ENCODE measurements at regions not wholly inside any gene's neighbourhood (a gene's known extent, or its start where the extent isn't known, plus 50 kb on each side); places are given as distances from the start of the nearest gene placed in this dataset.
A peak's percentile ranks its signal among the peaks of the same experiment; 100 is the strongest.

GRCh38 chr18:70422391-70422965 is 133.6 kb downstream of the SOCS6 start:
- H3K4me1 ChIP-seq = peaks cover 37% of the 10 kb centered on the region
- peak overlapping the region; percentile 33 for H3K27ac ChIP-seq
- WGBS = 67% methylated on average over 1 of the region's 1 CpG

GRCh38 chr18:70421471-70422390 is 132.9 kb downstream of the SOCS6 start:
- peak in 1 of 2 donors; percentile 82 for DNase-seq (ENCODE audit: low spot score in 2 of 2)
- Histone ChIP-seq H3K4me1 (peaks cover 37% of the 10 kb centered on the region), H3K36me3 (no peaks in the 10 kb centered on the region), H3K4me3 (no peak overlapping the region), H3K9me3 (no peaks in the 10 kb centered on the region), H3K27ac (peak overlapping the region; percentile 60), H3K27me3 (no peaks in the 10 kb centered on the region)
- peak in 2 of 3 donors; percentile 34 to 44 for TF ChIP-seq POLR2AphosphoS5 (IDR thresholded peaks at IDR 0.05)
- TF ChIP-seq POLR2A (IDR thresholded peaks at IDR 0.05) = no peak
- 66% methylated on average over 8 of the region's 8 CpGs for WGBS

More at GRCh38 chr18:70422391-70422965, 133.6 kb downstream of the SOCS6 start:
- Histone ChIP-seq H3K27me3 (no peaks in the 10 kb centered on the region), H3K36me3 (no peaks in the 10 kb centered on the region), H3K4me3 (no peak overlapping the region), H3K9me3 (no peaks in the 10 kb centered on the region)
- DNase-seq (ENCODE audit: low spot score in 2 of 2) = no peak
- TF ChIP-seq CTCF (IDR thresholded peaks at IDR 0.05) (no peak), POLR2A (IDR thresholded peaks at IDR 0.05) (no peak), POLR2AphosphoS5 (IDR thresholded peaks at IDR 0.05) (no peak), EP300 (IDR thresholded peaks at IDR 0.05) (no peak)

DNA sequence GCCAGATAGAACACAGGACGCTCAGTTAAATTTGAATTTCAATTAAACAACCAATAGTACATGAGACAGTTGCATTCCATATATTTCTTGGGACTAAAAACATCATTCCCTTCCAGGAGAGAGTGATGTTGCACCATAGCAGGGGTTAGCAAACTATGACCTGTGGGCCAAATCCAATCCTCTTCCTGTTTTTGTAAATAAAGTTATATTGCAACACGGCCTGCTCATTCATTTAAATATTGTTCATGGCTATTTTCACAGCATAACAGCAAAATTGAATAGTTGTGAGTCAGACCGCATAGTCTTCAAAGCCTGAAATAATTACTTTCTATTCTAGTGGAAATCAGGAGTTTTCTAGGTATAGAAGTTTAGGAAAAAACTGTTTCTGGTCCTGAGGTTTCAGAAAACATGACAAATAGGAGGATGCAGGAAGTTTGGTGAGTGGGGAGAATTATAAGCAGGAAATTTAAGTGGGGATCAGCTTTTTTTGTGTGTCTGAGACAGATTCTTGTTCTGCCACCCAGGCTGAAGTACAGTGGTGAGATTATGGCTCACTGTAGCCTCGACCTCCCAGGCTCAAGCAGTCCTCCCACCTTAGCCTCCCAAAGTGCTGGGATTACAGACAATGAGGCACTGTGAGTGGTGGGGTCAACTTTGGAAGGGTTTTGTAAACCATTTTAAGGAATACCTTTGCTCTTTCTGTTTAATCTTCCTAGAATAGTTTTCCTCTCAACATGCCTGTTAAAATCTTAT is 131.5 kb downstream of the SOCS6 start:
- TF ChIP-seq POLR2A (IDR thresholded peaks at IDR 0.05) (no peak), CTCF (IDR thresholded peaks at IDR 0.05) (no peak), POLR2AphosphoS5 (IDR thresholded peaks at IDR 0.05) (no peak), EP300 (IDR thresholded peaks at IDR 0.05) (no peak)
- Histone ChIP-seq H3K27ac (no peak overlapping the region), H3K27me3 (no peaks in the 10 kb centered on the region), H3K4me1 (peaks cover 37% of the 10 kb centered on the region), H3K36me3 (no peaks in the 10 kb centered on the region), H3K9me3 (no peaks in the 10 kb centered on the region), H3K4me3 (no peak overlapping the region)
- no peak for DNase-seq (ENCODE audit: low spot score in 2 of 2)
- 69% methylated on average over 4 of the region's 4 CpGs for WGBS

DNA sequence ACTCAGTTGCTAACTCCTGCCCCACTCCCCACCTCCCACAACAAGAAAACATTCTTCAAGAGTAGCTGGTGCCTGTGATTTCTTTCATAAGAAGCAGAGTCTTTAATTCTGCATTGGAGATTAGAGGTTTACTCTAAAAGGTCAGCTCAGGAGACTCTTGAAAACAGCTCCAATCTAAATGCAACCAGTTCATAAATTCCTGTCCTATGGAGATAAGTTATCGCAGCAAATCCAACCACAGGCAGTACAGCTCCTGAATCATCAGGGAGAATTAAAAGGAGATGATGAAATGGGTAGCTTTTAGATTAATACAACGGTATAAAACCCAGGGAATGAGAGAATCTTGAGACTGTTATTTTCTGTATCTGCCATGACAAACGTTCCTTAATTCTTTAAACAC is 130.7 kb downstream of the SOCS6 start:
- no peak for DNase-seq (ENCODE audit: low spot score in 2 of 2)
- Histone ChIP-seq H3K27me3 (no peaks in the 10 kb centered on the region), H3K9me3 (no peaks in the 10 kb centered on the region), H3K4me1 (peaks cover 36% of the 10 kb centered on the region), H3K4me3 (no peak overlapping the region), H3K36me3 (no peaks in the 10 kb centered on the region), H3K27ac (no peak overlapping the region)
- 76% methylated on average over 3 of the region's 3 CpGs for WGBS
- TF ChIP-seq EP300 (IDR thresholded peaks at IDR 0.05) = no peak
- no peak for TF ChIP-seq CTCF (IDR thresholded peaks at IDR 0.05)
- no peak for TF ChIP-seq POLR2AphosphoS5 (IDR thresholded peaks at IDR 0.05)
- TF ChIP-seq POLR2A (IDR thresholded peaks at IDR 0.05) = no peak

- WGBS = 83% methylated on average over 12 of the region's 12 CpGs
- TF ChIP-seq POLR2AphosphoS5 (IDR thresholded peaks at IDR 0.05) = no peak
- Histone ChIP-seq H3K4me1 (peaks cover 30% of the 10 kb centered on the region), H3K4me3 (no peak overlapping the region), H3K27me3 (no peaks in the 10 kb centered on the region), H3K9me3 (no peaks in the 10 kb centered on the region), H3K27ac (no peak overlapping the region), H3K36me3 (no peaks in the 10 kb centered on the region)
- no peak for DNase-seq (ENCODE audit: low spot score in 2 of 2)
These were observed 129.9 kb downstream of the SOCS6 start for GRCh38 chr18:70418546-70419311.

Data from suprapubic skin (tissue), 4 donors.